Chondrocyte (in vitro differentiated cells): ENCODE measurements at regions not wholly inside any gene's neighbourhood (a gene's known extent, or its start where the extent isn't known, plus 50 kb on each side); places are given as distances from the start of the nearest gene placed in this dataset.

Experiments
- DNase-seq: peaks from one replicate; pipeline ENCODE4 v3.0.0; 2021; ENCODE audit warnings: mixed read lengths, low spot score
- H3K27ac Mint-ChIP-seq: one replicate; pipeline ENCODE4 v1.8.0; 2021; ENCODE audit warnings: mild to moderate bottlenecking, moderate library complexity, mixed read lengths; ENCODE audit not compliant: unreplicated experiment
- H3K27me3 Mint-ChIP-seq: 2 replicates; pipeline ENCODE4 v1.8.0; 2021; ENCODE audit warnings: low read depth, mixed read lengths
- H3K36me3 Mint-ChIP-seq: 2 replicates; pipeline ENCODE4 v1.8.0; 2021; ENCODE audit warnings: low read depth, mixed read lengths
- H3K4me1 Mint-ChIP-seq: 2 replicates; pipeline ENCODE4 v1.8.0; 2021; ENCODE audit warnings: low read depth, mild to moderate bottlenecking, mixed read lengths
- H3K4me3 Mint-ChIP-seq: one replicate; pipeline ENCODE4 v1.8.0; 2021; ENCODE audit warnings: mild to moderate bottlenecking, moderate library complexity, mixed read lengths; ENCODE audit not compliant: unreplicated experiment
- H3K9me3 Mint-ChIP-seq: 2 replicates; pipeline ENCODE4 v1.8.0; 2021; ENCODE audit warnings: low read depth, mixed read lengths
- TF ChIP-seq, protein P1 (sequence below): fragments of 200-600 bp; sonication (generic); IDR thresholded peaks from 2 replicates; pipeline ENCODE4 v1.5.0; 2021; ENCODE audit warnings: antibody characterized with exemption, mild to moderate bottlenecking, moderate library complexity

DNA sequence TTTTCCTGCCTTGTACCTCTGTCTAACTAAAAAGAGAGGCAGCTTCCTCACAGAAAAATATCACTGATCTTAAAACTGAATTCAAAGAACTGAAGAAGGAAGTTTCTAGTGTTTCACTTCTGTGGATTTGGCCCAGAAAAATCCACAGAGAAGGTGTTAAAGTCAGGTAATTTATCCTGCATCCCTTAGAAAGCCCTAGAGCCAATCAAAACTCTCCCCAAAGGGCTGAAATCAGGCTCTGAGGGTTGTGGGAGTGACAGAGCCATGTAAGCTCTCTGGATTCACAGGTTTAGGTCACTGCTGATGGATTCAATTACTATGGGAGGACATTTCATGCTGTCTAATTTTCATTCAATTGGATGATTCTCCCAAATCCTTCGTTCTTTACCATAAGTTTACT is 152.3 kb downstream of the OR2B2 start:
- H3K27me3 Mint-ChIP-seq: peaks cover 21% of the 10 kb centered on the region
- TF ChIP-seq, protein P1, sequence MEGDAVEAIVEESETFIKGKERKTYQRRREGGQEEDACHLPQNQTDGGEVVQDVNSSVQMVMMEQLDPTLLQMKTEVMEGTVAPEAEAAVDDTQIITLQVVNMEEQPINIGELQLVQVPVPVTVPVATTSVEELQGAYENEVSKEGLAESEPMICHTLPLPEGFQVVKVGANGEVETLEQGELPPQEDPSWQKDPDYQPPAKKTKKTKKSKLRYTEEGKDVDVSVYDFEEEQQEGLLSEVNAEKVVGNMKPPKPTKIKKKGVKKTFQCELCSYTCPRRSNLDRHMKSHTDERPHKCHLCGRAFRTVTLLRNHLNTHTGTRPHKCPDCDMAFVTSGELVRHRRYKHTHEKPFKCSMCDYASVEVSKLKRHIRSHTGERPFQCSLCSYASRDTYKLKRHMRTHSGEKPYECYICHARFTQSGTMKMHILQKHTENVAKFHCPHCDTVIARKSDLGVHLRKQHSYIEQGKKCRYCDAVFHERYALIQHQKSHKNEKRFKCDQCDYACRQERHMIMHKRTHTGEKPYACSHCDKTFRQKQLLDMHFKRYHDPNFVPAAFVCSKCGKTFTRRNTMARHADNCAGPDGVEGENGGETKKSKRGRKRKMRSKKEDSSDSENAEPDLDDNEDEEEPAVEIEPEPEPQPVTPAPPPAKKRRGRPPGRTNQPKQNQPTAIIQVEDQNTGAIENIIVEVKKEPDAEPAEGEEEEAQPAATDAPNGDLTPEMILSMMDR: no peak
- no peak for DNase-seq
- no peak overlapping the region for H3K27ac Mint-ChIP-seq
- H3K36me3 Mint-ChIP-seq: no peaks in the 10 kb centered on the region
- H3K9me3 Mint-ChIP-seq: no peaks in the 10 kb centered on the region
- no peaks in the 10 kb centered on the region for H3K4me1 Mint-ChIP-seq
- H3K4me3 Mint-ChIP-seq: no peak overlapping the region

DNA sequence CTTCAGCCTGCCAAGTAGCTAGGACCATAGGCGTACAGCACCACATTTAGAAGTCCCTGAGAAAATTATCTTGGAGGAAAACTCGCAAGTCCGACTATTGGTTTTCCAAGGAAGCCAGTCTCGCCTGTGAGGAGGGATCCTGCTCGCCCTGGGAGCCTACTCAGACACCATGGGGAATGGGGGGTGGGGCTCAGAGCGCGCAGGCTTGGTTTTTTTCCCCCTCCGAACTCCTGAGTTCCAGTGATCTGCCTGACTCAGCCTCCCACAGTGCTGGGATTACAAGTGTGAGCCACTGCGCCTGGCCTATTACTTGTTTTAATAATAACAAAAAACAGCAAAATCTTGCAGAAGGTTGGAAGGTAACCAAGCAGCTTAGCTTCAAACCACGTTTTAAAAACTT is 153.7 kb downstream of the OR2B2 start:
- H3K27me3 Mint-ChIP-seq: peaks cover 21% of the 10 kb centered on the region

DNA sequence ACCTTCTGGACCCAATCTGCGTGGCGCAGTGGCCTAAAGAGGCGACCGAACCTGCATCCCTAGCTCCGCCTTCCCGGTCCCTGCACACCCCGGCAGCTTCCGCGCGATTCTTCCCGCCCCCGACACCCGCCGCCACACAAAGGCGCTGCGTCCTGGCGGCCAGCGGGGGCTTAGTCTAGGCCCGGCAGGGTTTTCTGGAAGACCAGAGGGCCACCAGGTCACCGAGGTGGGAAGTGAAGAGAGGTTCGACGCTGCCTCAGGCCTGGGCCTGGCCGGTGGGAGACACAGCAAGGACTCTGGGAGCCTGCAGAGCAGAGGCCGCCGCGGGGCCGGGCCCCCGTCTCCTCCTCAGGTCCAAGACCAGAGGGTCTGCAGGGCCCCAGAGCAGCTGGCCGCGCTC is 154.9 kb downstream of the OR2B2 start:
- Mint-ChIP-seq H3K9me3 (no peaks in the 10 kb centered on the region), H3K4me3 (peak overlapping the region; percentile 54), H3K36me3 (no peaks in the 10 kb centered on the region), H3K4me1 (peaks cover 4% of the 10 kb centered on the region), H3K27ac (no peak overlapping the region), H3K27me3 (peaks cover 21% of the 10 kb centered on the region)
- TF ChIP-seq, protein P1: no peak
- DNase-seq: no peak

More for the DNA sequence above, 153.7 kb downstream of the OR2B2 start:
- no peaks in the 10 kb centered on the region for H3K36me3 Mint-ChIP-seq
- no peak for DNase-seq
- peaks cover 3% of the 10 kb centered on the region for H3K4me1 Mint-ChIP-seq
- no peak overlapping the region for H3K27ac Mint-ChIP-seq
- H3K9me3 Mint-ChIP-seq: no peaks in the 10 kb centered on the region
- no peak overlapping the region for H3K4me3 Mint-ChIP-seq
- TF ChIP-seq, protein P1: no peak

DNA sequence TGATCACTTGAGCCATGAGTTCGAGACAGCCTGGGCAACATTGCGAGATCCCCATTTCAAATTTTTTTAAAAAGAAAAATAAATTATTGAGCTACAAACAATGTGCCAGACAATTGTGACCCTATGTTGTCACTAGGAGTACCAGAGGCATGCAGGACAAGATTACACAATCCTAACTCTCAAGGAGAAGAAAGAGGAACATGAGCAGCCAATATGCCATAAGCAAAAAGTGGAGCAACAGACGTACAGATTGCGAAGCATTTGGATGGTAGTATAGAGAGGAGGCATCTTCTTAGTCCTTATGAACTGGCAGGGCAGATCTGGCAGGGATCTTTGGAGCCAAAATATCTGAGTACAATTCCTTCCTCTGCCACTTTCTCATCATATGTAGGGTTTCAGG is 156.4 kb downstream of the OR2B2 start:
- H3K4me1 Mint-ChIP-seq: peaks cover 7% of the 10 kb centered on the region
- no peak overlapping the region for H3K27ac Mint-ChIP-seq
- H3K9me3 Mint-ChIP-seq: no peaks in the 10 kb centered on the region
- no peak overlapping the region for H3K4me3 Mint-ChIP-seq
- H3K27me3 Mint-ChIP-seq: peaks cover 14% of the 10 kb centered on the region
- TF ChIP-seq, protein P1: no peak
- no peaks in the 10 kb centered on the region for H3K36me3 Mint-ChIP-seq
- no peak for DNase-seq

DNA sequence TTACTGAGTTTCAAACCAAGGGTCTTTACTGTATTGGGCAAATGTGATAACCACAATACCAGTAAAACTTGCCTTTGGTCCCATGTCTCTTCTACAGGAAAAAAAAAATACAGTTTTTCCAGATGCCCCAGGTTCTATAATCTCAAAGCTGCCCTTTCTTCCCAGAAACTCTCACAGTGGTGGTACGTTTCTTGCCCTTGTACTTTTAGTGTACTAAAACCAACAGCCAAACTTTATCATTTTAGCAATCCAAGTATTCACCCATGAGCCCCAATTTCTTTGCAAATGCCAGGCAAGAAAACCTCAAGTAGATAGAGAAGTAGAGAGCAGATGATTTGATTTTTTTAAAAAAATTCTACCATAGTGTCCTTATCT is 157.8 kb downstream of the OR2B2 start:
- H3K27ac Mint-ChIP-seq: no peak overlapping the region
- H3K9me3 Mint-ChIP-seq: no peaks in the 10 kb centered on the region
- H3K27me3 Mint-ChIP-seq: peaks cover 12% of the 10 kb centered on the region
- DNase-seq: no peak
- peak overlapping the region; percentile 85 for H3K4me3 Mint-ChIP-seq
- peaks cover 7% of the 10 kb centered on the region for H3K4me1 Mint-ChIP-seq
- TF ChIP-seq, protein P1: peak; percentile 8
- H3K36me3 Mint-ChIP-seq: no peaks in the 10 kb centered on the region
